SK-N-SH (cell line): ENCODE measurements at regions not wholly inside any gene's neighbourhood (a gene's known extent, or its start where the extent isn't known, plus 50 kb on each side); places are given as distances from the start of the nearest gene placed in this dataset.

Experiments used
- CTCF ChIA-PET: fragments of 300-600, 350-600 bp; formaldehyde crosslinking; extraction: SDS; loops from one replicate; lab custom pipeline; 2021; lab: Yijun Ruan, JAX
- POLR2A ChIA-PET: fragments of 350-600 bp; sonication (Branson Sonifier 250); formaldehyde crosslinking; extraction: SDS; loops from one replicate; lab custom pipeline; 2020; ENCODE audit warnings: antibody characterized with exemption, inconsistent platforms; lab: Yijun Ruan, JAX
- DNase-seq: peaks from one replicate; pipeline ENCODE4 v3.0.0; 2012
- H2AFZ ChIP-seq: fragments of 200-600 bp; sonication (generic); 2 replicates; pipeline ENCODE4 v1.8.1; 2016; ENCODE audit warnings: antibody characterized with exemption, mild to moderate bottlenecking, low read depth
- H3F3A ChIP-seq: fragments of 200-600 bp; sonication (generic); replicated peaks from 2 replicates; pipeline ENCODE3; 2016; ENCODE audit warnings: antibody characterized with exemption, mild to moderate bottlenecking; ENCODE audit not compliant: insufficient read depth
- H3K27ac ChIP-seq, 2 experiments: fragments of 200-500 bp in 1 of 2; fragments of 200-600 bp in 1 of 2; sonication (Bioruptor generic) in 1 of 2; sonication (generic), shearing (Covaris generic) in 1 of 2; 2 replicates each; pipeline versions ENCODE4 v1.5.1 to v1.6.1; 2014 to 2016; ENCODE audit warnings: low read depth in 2 of 2, inconsistent platforms in 1 of 2, low read length in 1 of 2, mild to moderate bottlenecking in 1 of 2, mixed read lengths in 1 of 2
- H3K27me3 ChIP-seq: fragments of 200-600 bp; sonication (generic), shearing (Covaris generic); 2 replicates; pipeline ENCODE4 v1.6.1; 2016; ENCODE audit warnings: mixed run types; ENCODE audit not compliant: insufficient read depth
- H3K36me3 ChIP-seq, 2 experiments: fragments of 200-500 bp in 1 of 2; fragments of 200-600 bp in 1 of 2; sonication (Bioruptor generic) in 1 of 2; sonication (generic) in 1 of 2; replicated peaks in 1 of 2; 2 replicates each; pipeline versions ENCODE3 to v1.5.1; 2014 to 2016; ENCODE audit warnings: low read length in 1 of 2, mild to moderate bottlenecking in 1 of 2; ENCODE audit not compliant: insufficient read depth in 2 of 2, control insufficient read depth in 1 of 2
- H3K4me1 ChIP-seq, 2 experiments: fragments of 200-500 bp in 1 of 2; fragments of 200-600 bp in 1 of 2; sonication (Bioruptor generic) in 1 of 2; sonication (generic), shearing (Covaris generic) in 1 of 2; 2 replicates each; pipeline versions ENCODE4 v1.5.1 to v1.6.1; 2014 to 2016; ENCODE audit warnings: low read depth in 1 of 2, low read length in 1 of 2, mixed run types in 1 of 2; ENCODE audit not compliant: insufficient read depth in 2 of 2, control insufficient read depth in 1 of 2
- H3K4me2 ChIP-seq: fragments of 200-600 bp; sonication (generic), shearing (Covaris generic); 2 replicates; pipeline ENCODE4 v1.6.1; 2017; ENCODE audit warnings: mixed run types
- H3K4me3 ChIP-seq, 2 experiments: fragments of 200-500 bp in 1 of 2; fragments of 200-600 bp in 1 of 2; sonication (Bioruptor generic) in 1 of 2; sonication (generic), shearing (Covaris generic) in 1 of 2; 2 replicates each; pipeline versions ENCODE4 v1.5.1 to v1.8.1; 2014 to 2016; ENCODE audit warnings: low read depth in 2 of 2, inconsistent platforms in 1 of 2, low read length in 1 of 2, mild to moderate bottlenecking in 1 of 2, mixed read lengths in 1 of 2, moderate library complexity in 1 of 2
- H3K79me2 ChIP-seq: fragments of 200-600 bp; sonication (generic); 2 replicates; pipeline ENCODE4 v1.8.1; 2017; ENCODE audit warnings: mild to moderate bottlenecking; ENCODE audit not compliant: insufficient read depth
- H3K9ac ChIP-seq: fragments of 200-600 bp; sonication (generic); 2 replicates; pipeline ENCODE4 v1.6.1; 2017; ENCODE audit warnings: mixed run types
- H3K9me2 ChIP-seq: fragments of 200-600 bp; sonication (generic); 2 replicates; pipeline ENCODE4 v1.6.1; 2017; ENCODE audit warnings: mixed run types
- H3K9me3 ChIP-seq: fragments of 200-600 bp; sonication (generic); 2 replicates; pipeline ENCODE4 v1.6.1; 2017; ENCODE audit warnings: mixed run types, mild to moderate bottlenecking, moderate library complexity
- H4K20me1 ChIP-seq: fragments of 200-600 bp; sonication (generic); 2 replicates; pipeline ENCODE4 v1.6.1; 2017; ENCODE audit warnings: mild to moderate bottlenecking, mixed run types; ENCODE audit not compliant: insufficient read depth
- CHD2 ChIP-seq: fragments of 150-350 bp; IDR thresholded peaks from 2 replicates; pipeline ENCODE4 v1.6.1; 2018; ENCODE audit warnings: low read length; ENCODE audit not compliant: partially characterized antibody
- CTCF ChIP-seq: fragments of 200-600 bp; sonication (generic); IDR thresholded peaks from 2 replicates; pipeline ENCODE4 v1.6.1; 2017; ENCODE audit warnings: antibody characterized with exemption, mild to moderate bottlenecking, moderate library complexity
- ELF1 ChIP-seq: IDR thresholded peaks from 2 replicates; pipeline ENCODE4 v1.4.0; 2012
- EP300 ChIP-seq, 2 experiments: IDR thresholded peaks; 2 replicates each; pipeline versions ENCODE4 v1.4.0 to v1.6.1; 2012; ENCODE audit warnings: borderline replicate concordance in 1 of 2, low read depth in 1 of 2, low read length in 1 of 2
- FOSL2 ChIP-seq: IDR thresholded peaks from 2 replicates; pipeline ENCODE4 v1.4.0; 2012; ENCODE audit warnings: low read depth, mild to moderate bottlenecking, moderate library complexity, borderline replicate concordance
- FOXJ3 ChIP-seq: sonication (generic); formaldehyde crosslinking; IDR thresholded peaks from 2 replicates; pipeline ENCODE4 v1.5.1; 2020; ENCODE audit warnings: mild to moderate bottlenecking, missing genetic modification reagents
- GABPA ChIP-seq: IDR thresholded peaks from 2 replicates; pipeline ENCODE4 v1.4.0; 2012; ENCODE audit warnings: low read depth, mild to moderate bottlenecking
- GATA2 ChIP-seq: sonication (generic); formaldehyde crosslinking; IDR thresholded peaks from 2 replicates; pipeline ENCODE4 v1.5.0; 2020; ENCODE audit warnings: mild to moderate bottlenecking, missing genetic modification reagents
- IRF3 ChIP-seq: fragments of 150-350 bp; IDR thresholded peaks from 2 replicates; pipeline ENCODE4 v1.6.1; 2016; ENCODE audit warnings: mild to moderate bottlenecking, low read depth, low read length
- JUND ChIP-seq: IDR thresholded peaks from 2 replicates; pipeline ENCODE4 v1.4.0; 2012
- MAX ChIP-seq: IDR thresholded peaks from 2 replicates; pipeline ENCODE4 v1.4.0; 2012; ENCODE audit warnings: low read depth
- MXI1 ChIP-seq: IDR thresholded peaks from 2 replicates; pipeline ENCODE4 v1.6.1; 2012; ENCODE audit warnings: mild to moderate bottlenecking, low read depth, low read length, improper control_type of control experiment
- NFIC ChIP-seq: IDR thresholded peaks from 2 replicates; pipeline ENCODE4 v1.4.0; 2012; ENCODE audit warnings: borderline replicate concordance
- NRF1 ChIP-seq: IDR thresholded peaks from 2 replicates; pipeline ENCODE4 v1.6.1; 2012; ENCODE audit warnings: low read depth, mild to moderate bottlenecking, low read length
- PBX3 ChIP-seq: IDR thresholded peaks from 2 replicates; pipeline ENCODE4; 2012
- POLR2AphosphoS5 ChIP-seq: IDR thresholded peaks from 2 replicates; pipeline ENCODE4 v1.6.1; 2012; ENCODE audit warnings: low read depth, low read length
- RAD21 ChIP-seq: IDR thresholded peaks from 2 replicates; pipeline ENCODE4 v1.6.1; 2012; ENCODE audit warnings: mild to moderate bottlenecking, low read length
- SMC3 ChIP-seq: IDR thresholded peaks from 2 replicates; pipeline ENCODE4 v1.6.1; 2012; ENCODE audit warnings: low read depth, low read length, improper control_type of control experiment
- WGBS: methylation state at CpG from one replicate; pipeline ENCODE4 v1.1.6; 2017; ENCODE audit warnings: low lambda C conversion rate; 5-methylcytosine and 5-hydroxymethylcytosine counted together

GRCh38 chr9:104238668-104239067 lies 144.6 kb downstream of the SMC2 start:
- 39% methylated on average over 3 of the region's 3 CpGs for WGBS
- Histone ChIP-seq H3K4me3 (no peak overlapping the region), H3K27ac (no peak overlapping the region), H3K9me2 (no peaks in the 10 kb centered on the region), H3K4me1 (no peaks in the 10 kb centered on the region), H3K4me2 (no peak overlapping the region), H3K9ac (no peak overlapping the region), H3K79me2 (no peaks in the 10 kb centered on the region), H2AFZ (no peak overlapping the region), H3K9me3 (no peaks in the 10 kb centered on the region; the same call in 1 of the 2 replicates), H3F3A (no peaks in the 10 kb centered on the region), H3K36me3 (no peaks in the 10 kb centered on the region), H4K20me1 (no peaks in the 10 kb centered on the region), H3K27me3 (no peaks in the 10 kb centered on the region)
- no peak for DNase-seq
- CTCF ChIA-PET: interaction anchor here (1.6 kb wide), 1 partner anchor 147 kb away, joined by 5 read pairs; no protein-coding TSS in a partner anchor
- TF ChIP-seq JUND: no peak
- no peak for TF ChIP-seq PBX3
- no peak for TF ChIP-seq GATA2 (CRISPR knock-in tag)
- TF ChIP-seq MXI1: no peak
- TF ChIP-seq GABPA: no peak
- TF ChIP-seq EP300 (IDR thresholded peaks at IDR 0.05; ENCODE audit: borderline replicate concordance in 1 of 2, low read depth in 1 of 2, low read length in 1 of 2): no peak
- no peak for TF ChIP-seq NFIC
- no peak for TF ChIP-seq SMC3
- TF ChIP-seq FOSL2: no peak
- TF ChIP-seq RAD21: no peak
- TF ChIP-seq CHD2: no peak
- no peak for TF ChIP-seq CTCF
- no peak for TF ChIP-seq FOXJ3 (CRISPR knock-in tag)
- TF ChIP-seq POLR2AphosphoS5: no peak
- TF ChIP-seq NRF1: no peak
- TF ChIP-seq MAX: no peak
- no peak for TF ChIP-seq ELF1
- TF ChIP-seq IRF3: no peak
- POLR2A ChIA-PET: no interaction called here
